ENCODE measurements at regions not wholly inside any gene's neighbourhood (a gene's known extent, or its start where the extent isn't known, plus 50 kb on each side); places are given as distances from the start of the nearest gene placed in this dataset.

DNA sequence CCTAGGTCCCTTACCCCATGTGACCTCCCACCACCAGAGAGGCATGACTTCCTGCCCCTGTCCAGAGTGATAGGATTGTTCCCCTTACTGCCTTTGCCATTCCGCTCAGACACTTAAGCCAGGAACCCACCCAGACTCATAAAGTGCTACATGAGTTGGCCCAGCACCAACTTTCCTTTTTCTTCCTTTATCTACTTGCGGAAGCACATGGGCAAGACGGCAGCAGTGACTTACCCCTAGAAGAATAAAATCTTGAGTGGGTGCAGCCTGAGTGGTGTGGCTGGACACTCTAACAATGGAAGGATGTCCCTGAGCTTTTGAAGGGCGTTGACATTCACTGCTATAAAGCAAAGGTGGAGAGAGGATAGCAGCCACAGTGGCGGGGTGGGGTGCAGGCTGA lies 100.1 kb downstream of the MAB21L3 start:
- H3K4me3 Mint-ChIP-seq: no peak overlapping the region
- no peak overlapping the region for H3K27ac Mint-ChIP-seq
- H3K36me3 Mint-ChIP-seq: no peaks in the 10 kb centered on the region
- peaks cover 0 to 8% of the 10 kb centered on the region in 2 donors for H3K27me3 Mint-ChIP-seq
- H3K4me1 Mint-ChIP-seq (ENCODE audit: low read depth in 2 of 2): no peaks in the 10 kb centered on the region
- ATAC-seq (no peak), DNase-seq (ENCODE audit: low spot score) (no peak)
- H3K9me3 Mint-ChIP-seq: no peaks in the 10 kb centered on the region

DNA sequence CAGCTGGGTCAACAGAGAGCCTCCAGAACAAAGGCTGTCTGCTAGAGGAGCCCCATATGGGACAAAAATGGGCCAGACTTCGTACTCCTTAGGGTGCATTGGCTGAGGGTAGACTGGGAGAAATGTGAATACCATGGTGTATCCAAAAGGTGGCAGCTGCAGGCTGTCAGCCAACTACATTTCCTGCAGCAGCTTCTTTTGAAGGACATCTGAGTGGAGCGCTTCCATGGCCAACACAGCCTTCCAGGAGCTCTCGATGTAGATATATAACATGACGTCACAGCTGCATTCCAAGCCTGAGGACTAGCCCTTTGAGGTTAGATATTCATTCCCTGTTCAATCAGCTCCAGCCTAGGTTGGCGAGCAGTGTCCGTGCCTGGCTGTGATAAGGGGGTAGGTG lies 107.7 kb downstream of the MAB21L3 start:
- Mint-ChIP-seq H3K4me1 (ENCODE audit: low read depth in 2 of 2) (no peaks in the 10 kb centered on the region), H3K27ac (no peak overlapping the region), H3K27me3 (peaks cover 0 to 7% of the 10 kb centered on the region in 2 donors), H3K4me3 (no peak overlapping the region), H3K9me3 (no peaks in the 10 kb centered on the region), H3K36me3 (no peaks in the 10 kb centered on the region)
- DNase-seq (ENCODE audit: low spot score) (no peak), ATAC-seq (peak in 1 of 2 donors; percentile 36)

DNA sequence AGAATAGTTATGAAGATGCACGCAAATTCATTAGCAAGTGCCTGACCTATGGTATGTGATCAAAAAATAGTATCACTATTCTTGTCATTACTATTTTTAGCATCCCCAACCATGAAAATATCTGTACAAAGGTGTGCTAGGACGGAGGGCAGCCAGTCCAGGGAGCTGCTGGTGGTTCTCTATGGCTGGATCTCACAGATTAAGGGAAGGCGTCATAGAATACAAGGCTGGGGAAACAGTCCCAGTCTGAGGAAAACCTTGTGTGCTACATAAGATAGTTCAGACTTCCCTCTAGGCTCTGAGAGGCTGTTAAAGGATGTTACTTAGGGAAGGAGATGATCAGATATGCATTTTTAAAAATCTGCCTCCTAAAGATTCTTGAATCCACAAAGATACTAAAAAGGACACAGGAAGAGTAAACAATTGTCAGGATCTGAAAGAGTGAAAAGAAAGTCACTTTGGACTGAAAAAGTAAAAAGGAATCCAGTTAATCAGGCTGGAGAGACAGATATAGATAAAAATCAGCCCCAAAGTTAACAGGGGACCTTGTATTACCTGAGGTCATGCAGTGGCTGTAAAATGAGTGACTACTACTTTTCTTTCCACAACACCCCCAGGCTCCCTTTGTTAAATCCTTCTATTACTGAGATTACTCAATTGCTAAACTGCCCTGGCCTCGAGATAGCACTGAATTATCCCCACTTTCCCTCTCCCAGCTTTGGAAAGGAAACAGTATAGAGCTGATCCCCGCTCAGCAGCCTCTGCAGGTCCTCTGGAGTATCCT lies 108.6 kb downstream of the MAB21L3 start:
- H3K27ac Mint-ChIP-seq: no peak overlapping the region
- ATAC-seq: no peak
- DNase-seq (ENCODE audit: low spot score): no peak
- no peak overlapping the region for H3K4me3 Mint-ChIP-seq
- peaks cover 0 to 8% of the 10 kb centered on the region in 2 donors for H3K27me3 Mint-ChIP-seq
- no peaks in the 10 kb centered on the region for H3K4me1 Mint-ChIP-seq (ENCODE audit: low read depth in 2 of 2)
- no peaks in the 10 kb centered on the region for H3K9me3 Mint-ChIP-seq
- H3K36me3 Mint-ChIP-seq: no peaks in the 10 kb centered on the region

DNA sequence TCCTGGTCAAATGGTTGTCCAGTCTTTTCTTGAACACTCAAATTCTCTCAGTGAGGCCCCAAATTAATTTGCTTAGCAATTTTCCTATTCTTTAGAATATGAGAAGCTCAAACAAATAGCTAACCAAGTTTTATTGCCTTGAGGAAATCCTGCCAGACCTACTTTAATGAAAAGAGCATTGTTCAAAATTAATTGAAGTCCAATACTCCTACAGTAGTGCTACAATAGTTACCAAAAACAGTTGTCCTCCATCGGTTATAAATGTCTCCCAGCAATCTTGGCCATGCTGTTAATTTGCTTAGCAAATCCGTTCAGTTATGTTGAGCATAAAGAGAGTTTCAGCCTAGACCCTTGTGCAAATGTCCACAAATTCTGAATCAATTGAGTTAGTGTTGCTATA lies 112.9 kb downstream of the MAB21L3 start:
- no peaks in the 10 kb centered on the region for H3K36me3 Mint-ChIP-seq
- H3K27me3 Mint-ChIP-seq: peaks cover 0 to 8% of the 10 kb centered on the region in 2 donors
- no peak overlapping the region for H3K4me3 Mint-ChIP-seq
- no peaks in the 10 kb centered on the region for H3K4me1 Mint-ChIP-seq (ENCODE audit: low read depth in 2 of 2)
- H3K27ac Mint-ChIP-seq: no peak overlapping the region
- DNase-seq (ENCODE audit: low spot score) (no peak), ATAC-seq (no peak)
- no peaks in the 10 kb centered on the region for H3K9me3 Mint-ChIP-seq

DNA sequence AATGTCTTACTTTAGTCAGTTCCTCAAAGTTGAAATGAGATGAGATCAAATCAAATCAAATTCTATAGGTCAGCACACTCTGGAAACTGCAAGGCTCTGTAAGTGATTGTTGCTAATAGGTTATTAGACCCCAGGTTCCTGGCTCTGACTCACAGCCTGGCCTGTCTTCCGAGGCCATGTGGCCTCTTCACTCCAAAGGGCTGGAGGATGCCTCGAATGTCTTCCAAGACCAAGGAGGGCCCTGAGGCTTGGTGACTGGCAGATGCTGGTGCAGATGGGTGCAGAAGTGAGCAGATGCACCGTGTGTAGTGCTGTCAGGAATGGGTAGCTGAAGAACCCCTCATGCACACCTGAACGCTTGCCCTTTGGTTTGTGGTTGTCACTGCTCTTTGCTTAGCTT lies 113.4 kb downstream of the MAB21L3 start:
- H3K27me3 Mint-ChIP-seq: peaks cover 0 to 8% of the 10 kb centered on the region in 2 donors
- ATAC-seq (no peak), DNase-seq (ENCODE audit: low spot score) (no peak)
- H3K36me3 Mint-ChIP-seq: no peaks in the 10 kb centered on the region
- no peaks in the 10 kb centered on the region for H3K4me1 Mint-ChIP-seq (ENCODE audit: low read depth in 2 of 2)
- no peak overlapping the region for H3K4me3 Mint-ChIP-seq
- no peak overlapping the region for H3K27ac Mint-ChIP-seq
- H3K9me3 Mint-ChIP-seq: no peaks in the 10 kb centered on the region

DNA sequence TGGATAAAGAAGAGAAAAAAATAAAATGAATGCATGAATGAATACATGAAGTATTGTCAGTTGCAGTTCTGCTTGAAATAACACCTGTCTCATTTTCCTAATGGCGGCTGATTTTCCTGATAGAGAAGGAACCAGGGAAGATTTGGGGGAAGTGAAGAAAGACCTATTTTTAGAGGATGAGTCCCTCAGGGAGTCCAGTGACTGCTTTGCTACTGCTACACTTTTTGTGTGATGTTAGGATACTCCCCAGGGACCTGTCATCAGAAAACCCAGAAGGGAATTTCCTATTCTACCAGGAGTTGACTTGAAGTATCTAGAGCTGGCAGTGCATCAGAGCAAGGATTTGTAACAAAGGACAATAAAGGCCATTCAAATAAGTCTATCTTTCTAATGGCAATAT lies 114.8 kb downstream of the MAB21L3 start:
- ATAC-seq (no peak), DNase-seq (ENCODE audit: low spot score) (no peak)
- Mint-ChIP-seq H3K4me3 (no peak overlapping the region), H3K9me3 (no peaks in the 10 kb centered on the region), H3K36me3 (no peaks in the 10 kb centered on the region), H3K27ac (no peak overlapping the region), H3K27me3 (peaks cover 0 to 8% of the 10 kb centered on the region in 2 donors), H3K4me1 (ENCODE audit: low read depth in 2 of 2) (no peaks in the 10 kb centered on the region)

DNA sequence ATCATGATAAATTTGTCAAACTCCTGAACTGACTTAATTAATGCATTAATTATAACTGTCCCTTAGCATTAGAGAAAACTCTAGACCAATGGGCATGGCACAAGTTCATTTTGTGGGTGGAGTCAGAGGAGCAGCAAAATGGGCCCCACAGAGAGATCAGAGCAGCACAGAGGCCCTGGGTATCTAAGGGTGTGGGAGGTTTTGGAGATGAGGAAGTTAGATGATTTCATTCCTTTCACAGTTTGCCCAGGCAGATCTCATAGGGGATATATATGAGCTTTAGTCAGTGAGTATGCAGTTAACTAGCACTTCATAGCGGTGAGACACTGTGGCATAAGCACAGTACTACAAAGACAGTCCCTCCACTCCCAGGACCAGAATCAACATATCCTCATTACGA lies 117.3 kb downstream of the MAB21L3 start:
- no peaks in the 10 kb centered on the region for H3K4me1 Mint-ChIP-seq (ENCODE audit: low read depth in 2 of 2)

DNA sequence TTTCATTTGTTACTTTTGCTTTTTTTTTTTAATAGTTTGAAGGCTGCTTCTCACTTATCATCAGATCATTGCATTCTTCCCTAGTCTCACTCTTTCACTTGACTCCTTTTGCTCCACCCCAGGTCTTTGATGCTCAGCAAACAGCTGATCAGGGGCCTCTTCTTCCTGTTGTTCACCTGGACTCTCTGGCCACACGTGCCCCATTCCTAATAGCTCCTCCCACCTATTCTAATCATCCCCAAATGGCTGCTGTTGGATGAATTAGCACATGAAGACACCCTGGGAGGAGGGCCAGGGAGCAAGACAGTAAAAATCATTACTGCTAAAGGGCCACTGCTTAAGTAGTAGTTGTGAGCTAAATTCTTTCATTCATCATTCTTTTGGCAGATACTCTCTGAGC lies 119.5 kb downstream of the MAB21L3 start:
- DNase-seq (ENCODE audit: low spot score) (no peak), ATAC-seq (no peak)
- Mint-ChIP-seq H3K4me3 (no peak overlapping the region), H3K4me1 (ENCODE audit: low read depth in 2 of 2) (no peaks in the 10 kb centered on the region), H3K27me3 (peaks cover 2 to 5% of the 10 kb centered on the region in 2 donors), H3K36me3 (no peaks in the 10 kb centered on the region), H3K9me3 (no peaks in the 10 kb centered on the region), H3K27ac (no peak overlapping the region)

More for the DNA sequence above, 117.3 kb downstream of the MAB21L3 start:
- Mint-ChIP-seq H3K4me3 (no peak overlapping the region), H3K27me3 (peaks cover 0 to 5% of the 10 kb centered on the region in 2 donors), H3K27ac (no peak overlapping the region), H3K9me3 (no peaks in the 10 kb centered on the region), H3K36me3 (no peaks in the 10 kb centered on the region)
- no peak for ATAC-seq
- no peak for DNase-seq (ENCODE audit: low spot score)

DNA sequence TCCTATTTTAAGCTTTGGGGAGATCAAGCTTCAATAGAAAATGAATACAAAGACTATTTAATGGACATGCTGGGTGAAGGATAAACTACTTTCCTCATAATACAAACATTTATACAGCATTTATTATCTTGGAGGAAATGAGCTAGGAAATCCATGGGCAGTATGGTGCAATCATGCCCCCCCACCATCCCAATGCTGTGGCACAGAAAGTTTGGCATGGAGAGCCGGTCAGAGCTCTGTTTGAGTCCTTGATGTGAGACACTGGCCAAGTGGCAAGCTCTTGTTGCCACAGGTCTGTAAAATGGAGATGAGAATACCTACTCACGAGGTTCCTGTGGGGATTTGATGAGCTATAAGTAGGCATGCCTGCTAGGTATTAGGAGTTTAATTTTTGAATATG lies 120.6 kb downstream of the MAB21L3 start:
- H3K27me3 Mint-ChIP-seq: peaks cover 2 to 6% of the 10 kb centered on the region in 2 donors
- no peaks in the 10 kb centered on the region for H3K4me1 Mint-ChIP-seq (ENCODE audit: low read depth in 2 of 2)
- no peak overlapping the region for H3K4me3 Mint-ChIP-seq
- H3K9me3 Mint-ChIP-seq: no peaks in the 10 kb centered on the region
- no peaks in the 10 kb centered on the region for H3K36me3 Mint-ChIP-seq
- DNase-seq (ENCODE audit: low spot score) (no peak), ATAC-seq (no peak)
- H3K27ac Mint-ChIP-seq: no peak overlapping the region

DNA sequence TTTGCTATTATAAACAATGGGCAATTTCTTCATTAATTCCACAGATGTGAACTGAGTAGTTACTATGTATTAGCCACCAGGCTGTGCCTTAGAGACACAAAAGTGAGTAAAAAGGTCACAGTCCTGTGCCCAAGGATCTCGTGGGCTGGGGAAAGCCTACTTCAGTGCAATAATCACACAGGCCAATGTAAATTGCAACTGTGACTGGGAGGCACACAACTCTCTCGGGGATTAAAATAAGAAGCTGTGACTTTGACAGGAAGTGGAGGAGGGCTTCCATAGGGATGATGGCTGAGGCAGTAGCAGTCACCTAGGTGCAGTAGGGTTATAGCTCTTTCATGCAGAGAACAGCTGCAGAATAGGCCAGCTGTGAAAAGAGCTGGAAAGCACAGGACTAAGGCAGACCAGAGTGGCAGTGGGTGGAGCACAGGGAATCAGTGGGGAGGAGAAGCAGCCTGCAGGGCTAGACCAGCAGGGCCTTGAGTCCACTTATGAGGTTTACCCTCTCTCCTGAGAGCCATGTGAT lies 121.9 kb downstream of the MAB21L3 start:
- H3K9me3 Mint-ChIP-seq: no peaks in the 10 kb centered on the region
- H3K27me3 Mint-ChIP-seq: peaks cover 7 to 19% of the 10 kb centered on the region in 2 donors
- DNase-seq (ENCODE audit: low spot score): no peak
- ATAC-seq: no peak
- no peaks in the 10 kb centered on the region for H3K36me3 Mint-ChIP-seq
- H3K4me3 Mint-ChIP-seq: no peak overlapping the region
- H3K4me1 Mint-ChIP-seq (ENCODE audit: low read depth in 2 of 2): no peaks in the 10 kb centered on the region
- H3K27ac Mint-ChIP-seq: no peak overlapping the region

DNA sequence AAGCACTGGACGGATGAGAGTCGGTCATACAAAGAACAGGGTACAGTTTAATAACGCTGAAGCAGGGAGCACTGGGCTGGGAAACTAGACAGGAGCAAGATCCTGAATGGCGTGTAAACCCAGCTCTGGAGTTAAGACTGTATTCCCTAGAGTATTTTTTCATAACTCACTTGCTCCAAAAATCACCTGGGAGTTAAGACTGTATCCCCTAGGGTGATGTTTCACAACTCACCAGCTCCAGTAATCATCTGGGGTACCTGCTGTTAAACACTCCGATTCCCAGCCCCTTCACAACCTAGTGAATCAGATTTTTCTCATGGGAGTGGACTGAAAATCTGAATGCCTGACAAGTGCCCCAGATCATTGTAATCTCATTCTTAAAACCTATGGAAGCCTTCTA lies 123.2 kb downstream of the MAB21L3 start:
- ATAC-seq (no peak), DNase-seq (ENCODE audit: low spot score) (no peak)
- no peak overlapping the region for H3K27ac Mint-ChIP-seq
- H3K4me1 Mint-ChIP-seq (ENCODE audit: low read depth in 2 of 2): no peaks in the 10 kb centered on the region
- H3K9me3 Mint-ChIP-seq: no peaks in the 10 kb centered on the region
- H3K4me3 Mint-ChIP-seq: no peak overlapping the region
- H3K27me3 Mint-ChIP-seq: peaks cover 7 to 20% of the 10 kb centered on the region in 2 donors
- no peaks in the 10 kb centered on the region for H3K36me3 Mint-ChIP-seq

DNA sequence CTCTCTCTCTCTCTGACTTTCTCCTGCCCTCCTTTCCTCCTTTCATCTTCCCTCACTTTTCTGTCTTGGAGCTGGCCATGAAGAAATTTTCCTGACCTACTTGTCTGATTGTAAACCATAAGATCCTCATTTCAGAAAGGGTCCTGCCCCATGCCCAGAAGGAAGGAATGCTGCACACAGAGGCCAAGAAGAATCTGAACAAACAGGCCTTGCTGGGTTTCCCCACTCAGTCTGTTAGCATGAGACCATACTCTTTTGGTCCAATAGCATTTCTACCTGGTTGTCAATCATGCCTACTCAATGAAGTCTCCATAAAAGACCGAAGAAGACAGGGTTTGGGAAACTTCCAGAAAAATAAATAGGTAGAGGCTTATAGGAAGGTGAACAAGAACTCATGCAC lies 128.7 kb downstream of the MAB21L3 start:
- H3K36me3 Mint-ChIP-seq: no peaks in the 10 kb centered on the region
- H3K4me3 Mint-ChIP-seq: no peak overlapping the region
- H3K27ac Mint-ChIP-seq: no peak overlapping the region
- H3K27me3 Mint-ChIP-seq: peaks cover 9 to 23% of the 10 kb centered on the region in 2 donors
- ATAC-seq: no peak
- DNase-seq (ENCODE audit: low spot score): no peak
- no peaks in the 10 kb centered on the region for H3K9me3 Mint-ChIP-seq
- no peaks in the 10 kb centered on the region for H3K4me1 Mint-ChIP-seq (ENCODE audit: low read depth in 2 of 2)

DNA sequence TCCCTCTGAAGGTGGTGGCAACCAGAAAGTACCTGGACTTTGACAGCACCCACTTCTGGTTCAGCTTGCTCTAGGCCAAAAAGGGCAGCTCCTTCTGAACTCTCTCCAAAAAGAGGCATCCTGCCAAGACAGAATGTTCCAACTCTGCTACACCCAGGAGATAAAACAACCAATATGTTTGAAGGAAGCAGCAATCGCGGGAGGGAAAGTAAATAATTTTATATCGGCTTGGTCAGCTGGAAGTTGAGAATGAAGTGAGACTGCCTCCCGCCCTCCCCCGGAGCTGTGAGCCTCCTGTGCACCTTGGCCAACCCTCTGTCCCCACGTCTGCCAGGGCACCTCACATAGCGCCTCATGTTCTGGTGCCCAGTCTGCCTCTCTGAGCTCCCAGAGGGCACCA lies 130.3 kb upstream of the ATP1A1 start:
- ATAC-seq (no peak), DNase-seq (ENCODE audit: low spot score) (no peak)
- Mint-ChIP-seq H3K9me3 (no peaks in the 10 kb centered on the region), H3K4me3 (no peak overlapping the region), H3K36me3 (no peaks in the 10 kb centered on the region), H3K27me3 (peaks cover 4 to 12% of the 10 kb centered on the region in 2 donors), H3K4me1 (ENCODE audit: low read depth in 2 of 2) (no peaks in the 10 kb centered on the region), H3K27ac (no peak overlapping the region)

DNA sequence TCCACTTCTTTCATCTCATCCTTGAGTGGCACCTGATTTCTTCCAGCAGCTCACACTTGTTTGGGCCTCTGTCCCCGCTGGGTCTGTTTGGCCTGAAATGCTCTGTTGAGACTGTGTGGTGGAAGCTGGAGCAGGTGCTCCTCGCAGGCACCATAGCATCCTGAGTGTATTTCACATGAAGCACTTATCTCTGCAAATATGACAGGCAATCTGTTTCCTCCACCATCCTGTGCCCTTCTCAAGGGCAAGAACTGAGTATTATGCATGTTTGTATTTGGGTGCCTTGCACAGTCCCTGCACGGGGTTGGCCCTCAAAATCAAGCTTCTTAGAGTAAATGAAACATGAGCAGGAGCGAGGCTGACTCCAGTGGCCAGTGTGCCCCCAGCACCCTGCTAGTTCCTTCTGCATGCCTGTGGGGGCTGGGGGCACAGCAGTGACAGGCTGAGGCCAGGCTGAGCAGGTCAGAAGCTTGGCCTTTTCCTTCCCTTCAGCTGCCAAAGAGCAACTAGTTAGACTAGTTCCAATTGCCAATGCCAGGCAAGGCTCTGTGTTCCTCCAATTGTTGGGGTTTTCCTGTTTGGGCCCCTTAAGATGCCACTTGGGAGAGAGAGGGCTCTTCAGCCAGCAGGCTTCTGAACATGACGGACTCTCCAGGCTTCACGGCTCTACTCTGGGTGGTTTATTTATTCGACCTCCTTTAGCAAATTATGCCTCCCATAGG lies 129.6 kb upstream of the ATP1A1 start:
- H3K27ac Mint-ChIP-seq: no peak overlapping the region
- no peaks in the 10 kb centered on the region for H3K9me3 Mint-ChIP-seq
- no peaks in the 10 kb centered on the region for H3K36me3 Mint-ChIP-seq
- DNase-seq (ENCODE audit: low spot score): no peak
- no peak for ATAC-seq
- H3K4me1 Mint-ChIP-seq (ENCODE audit: low read depth in 2 of 2): no peaks in the 10 kb centered on the region
- peaks cover 4 to 8% of the 10 kb centered on the region in 2 donors for H3K27me3 Mint-ChIP-seq
- H3K4me3 Mint-ChIP-seq: no peak overlapping the region
